ENCODE measurements at regions not wholly inside any gene's neighbourhood (a gene's known extent, or its start where the extent isn't known, plus 50 kb on each side); places are given as distances from the start of the nearest gene placed in this dataset.

DNA sequence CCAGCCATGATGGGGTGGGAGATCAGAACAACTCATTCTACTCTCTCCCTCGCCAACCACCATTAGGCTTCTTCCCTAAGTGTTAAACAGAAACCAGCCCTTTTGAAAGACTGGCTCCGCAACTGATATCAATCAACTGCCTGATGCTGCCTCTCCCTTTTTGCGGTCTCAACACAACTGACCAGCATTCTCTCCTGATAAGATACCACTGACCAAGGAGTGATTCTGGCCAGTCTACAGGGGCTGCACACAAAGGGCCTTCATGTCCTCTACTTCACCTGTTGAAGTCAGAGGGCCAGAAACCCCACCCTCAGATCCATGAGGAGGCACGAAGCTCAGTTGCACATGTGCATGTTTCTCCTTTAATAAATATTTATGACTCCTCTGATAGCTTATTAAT, 145.1 kb downstream of the CD24 start:
- TF ChIP-seq CTCF (IDR thresholded peaks at IDR 0.05; ENCODE audit: poor library complexity), result no peak
- TF ChIP-seq EZH2phosphoT487 (IDR thresholded peaks at IDR 0.05; ENCODE audit: low read depth, severe bottlenecking, unreplicated experiment), result no peak
- TF ChIP-seq EZH2 (IDR thresholded peaks at IDR 0.05; ENCODE audit: borderline replicate concordance), result no peak
